GM18907 (cell line): ENCODE measurements at regions not wholly inside any gene's neighbourhood (a gene's known extent, or its start where the extent isn't known, plus 50 kb on each side); places are given as distances from the start of the nearest gene placed in this dataset.

Experiments
- ATAC-seq: cut with Tn5 transposase; IDR thresholded peaks from one replicate; pipeline ENCODE4 v1.9.1; 2021; ENCODE audit warnings: mild to moderate bottlenecking, moderate library complexity; ENCODE audit not compliant: unreplicated experiment

DNA sequence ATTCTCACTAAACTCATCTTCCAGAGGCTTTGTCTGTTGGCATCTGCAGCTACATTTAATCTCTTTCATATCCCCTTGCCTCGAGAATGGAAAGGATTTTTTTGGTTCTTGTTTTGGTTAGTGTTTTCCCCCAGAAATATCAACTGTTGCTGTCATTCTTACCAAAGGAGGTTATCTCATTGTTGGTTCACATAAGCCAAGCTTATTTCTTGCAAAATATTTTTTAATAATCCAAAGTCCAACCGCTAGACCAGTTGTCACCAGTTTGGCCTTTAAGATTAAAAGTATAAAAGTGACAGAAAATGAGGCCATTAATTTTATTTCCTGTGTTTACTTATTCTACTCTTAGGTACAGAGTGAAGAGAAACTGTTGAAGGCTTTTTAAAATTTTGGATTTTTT lies 66.5 kb upstream of the PROX1 start:
- no peak for ATAC-seq

DNA sequence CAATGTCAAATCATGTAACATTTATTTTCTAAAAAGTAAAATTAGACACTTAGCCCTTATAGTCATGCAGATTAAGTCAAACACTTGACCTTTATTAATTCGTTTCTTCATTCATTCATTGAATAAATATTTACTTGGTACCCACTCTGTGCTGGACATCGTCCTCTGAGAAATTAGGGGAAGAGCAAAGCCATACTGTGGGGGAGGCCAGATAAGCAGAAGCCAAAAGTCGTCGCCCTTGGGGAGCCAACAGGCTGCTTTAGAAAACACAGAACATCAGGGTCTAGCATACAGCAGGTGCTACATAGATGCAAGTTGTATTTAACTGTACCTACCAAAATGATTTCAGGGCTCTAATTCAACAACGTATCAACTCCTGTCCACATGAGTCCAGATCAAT lies 66.1 kb upstream of the PROX1 start:
- no peak for ATAC-seq

DNA sequence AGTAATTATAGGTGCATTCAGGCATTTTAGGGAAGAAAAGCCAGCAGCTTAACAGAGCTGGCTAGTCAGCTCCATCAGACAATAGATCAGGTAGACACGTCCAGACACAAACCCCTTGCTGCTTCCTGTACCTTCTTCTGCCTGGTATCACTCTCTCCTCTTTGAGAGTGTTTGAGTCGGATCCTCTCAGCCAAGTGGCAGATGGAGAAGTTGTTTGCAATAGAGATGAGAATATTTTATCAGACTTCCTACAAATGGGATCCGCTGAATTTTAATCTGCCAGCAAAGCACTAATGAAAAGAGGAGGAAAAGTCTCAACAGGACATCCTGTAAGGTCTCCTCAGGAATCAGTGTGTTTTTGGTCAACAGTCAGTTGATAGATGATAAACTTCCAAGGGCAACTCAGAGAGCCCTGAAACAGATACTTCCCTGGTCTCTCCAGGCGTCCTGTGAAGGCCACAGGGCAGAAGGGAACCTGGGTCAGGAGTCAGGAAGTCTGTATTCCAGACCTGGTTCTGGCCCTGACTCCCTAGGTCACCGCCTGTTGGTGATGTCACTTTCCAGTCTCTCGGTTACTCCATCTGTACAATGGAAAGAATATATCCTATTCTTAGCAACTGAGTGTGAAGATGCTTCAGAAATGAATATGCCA lies 62.1 kb upstream of the PROX1 start:
- no peak for ATAC-seq

DNA sequence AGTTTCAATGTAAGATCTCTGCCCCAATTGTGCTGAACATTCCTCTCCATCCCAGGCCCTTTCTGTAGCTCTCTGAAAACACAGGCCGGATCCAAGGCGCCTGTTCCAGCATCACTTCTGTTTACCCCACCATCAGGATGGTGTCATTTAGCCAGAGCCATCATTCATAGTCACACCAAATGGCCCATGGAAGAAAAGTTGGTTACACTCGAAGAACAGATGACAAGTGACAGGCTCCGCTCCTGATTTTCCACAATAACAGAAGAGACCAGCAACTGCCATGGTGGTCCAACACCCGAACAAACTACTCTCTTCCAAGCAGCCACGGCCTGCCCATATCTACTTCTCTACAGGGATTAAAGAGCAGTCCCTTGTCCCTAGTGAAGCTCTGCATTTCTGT lies 59.9 kb upstream of the PROX1 start:
- ATAC-seq, result no peak

DNA sequence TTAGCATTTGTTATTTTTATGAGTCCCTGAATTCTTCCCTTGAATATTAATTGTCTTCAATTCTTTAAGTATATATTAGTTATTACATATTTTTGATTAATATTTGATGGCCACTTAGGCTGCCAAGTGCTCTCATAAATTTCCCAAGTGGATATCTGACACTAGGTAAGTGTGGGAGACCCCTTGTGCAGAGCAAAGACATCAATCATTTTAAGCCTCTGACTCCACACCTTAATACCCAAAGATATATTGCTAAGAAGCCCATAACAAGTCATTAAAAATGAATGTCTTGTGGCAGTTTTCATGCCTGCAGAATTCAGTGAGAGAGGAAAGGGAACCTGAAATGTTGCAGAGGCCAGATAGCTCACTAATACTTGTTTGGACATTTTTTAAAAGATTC lies 58.4 kb upstream of the PROX1 start:
- ATAC-seq, result no peak

DNA sequence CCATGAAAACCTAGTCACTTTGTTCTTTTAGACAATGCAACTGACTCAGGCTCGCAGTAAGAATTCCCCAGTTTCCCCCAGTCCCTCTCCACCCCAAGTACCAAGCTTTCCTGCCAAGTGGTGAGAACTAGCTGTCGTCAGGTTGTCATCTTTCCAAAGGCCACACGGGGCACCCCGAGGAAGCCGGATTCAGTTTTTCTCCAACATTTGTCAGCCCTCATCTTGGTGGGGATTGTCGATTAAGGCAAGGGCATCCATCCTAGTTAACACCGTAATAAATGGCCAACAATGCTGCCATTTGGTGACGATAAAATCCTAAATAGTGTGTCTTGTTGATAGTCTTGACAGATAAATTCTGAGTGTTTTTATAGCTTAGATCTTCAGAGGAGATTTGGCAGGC lies 55.9 kb upstream of the PROX1 start:
- no peak for ATAC-seq

DNA sequence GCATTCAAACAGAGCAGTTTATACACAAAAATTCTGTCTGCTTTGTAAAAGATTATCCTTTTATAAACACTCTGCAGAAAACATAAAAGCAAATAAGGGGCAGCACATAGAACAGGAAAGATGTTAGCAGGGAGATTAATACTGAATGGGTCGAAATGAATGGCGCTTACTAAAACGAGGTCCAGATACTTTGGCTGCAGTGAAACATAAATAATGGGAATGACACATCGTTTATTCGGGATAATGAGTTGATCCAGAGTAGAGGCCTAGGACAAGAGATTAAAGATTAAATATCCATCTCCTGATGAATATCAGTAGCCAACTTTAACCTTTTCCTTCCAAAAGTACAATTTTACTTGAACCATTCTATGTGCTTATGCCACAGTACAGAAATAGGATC lies 54.4 kb upstream of the PROX1 start:
- no peak for ATAC-seq

DNA sequence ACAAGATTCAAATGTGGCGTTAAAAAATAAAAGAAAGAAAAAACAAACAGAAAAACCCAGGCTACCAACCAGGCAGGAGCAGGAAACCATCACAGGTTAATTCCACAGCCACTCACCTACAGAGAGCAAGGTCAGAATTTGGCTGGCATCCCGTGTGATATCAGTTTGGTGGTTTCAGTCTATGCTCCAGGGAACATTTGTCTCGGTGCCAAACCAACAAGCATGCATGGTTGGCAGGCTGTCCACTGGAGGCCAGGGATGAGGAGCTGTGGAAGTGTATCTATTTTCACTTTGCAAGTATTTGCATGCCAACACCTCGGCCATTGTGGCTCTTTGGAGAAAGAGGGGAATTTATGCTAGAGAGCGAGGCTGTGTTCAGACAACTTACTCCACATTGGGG lies 53.1 kb upstream of the PROX1 start:
- no peak for ATAC-seq

DNA sequence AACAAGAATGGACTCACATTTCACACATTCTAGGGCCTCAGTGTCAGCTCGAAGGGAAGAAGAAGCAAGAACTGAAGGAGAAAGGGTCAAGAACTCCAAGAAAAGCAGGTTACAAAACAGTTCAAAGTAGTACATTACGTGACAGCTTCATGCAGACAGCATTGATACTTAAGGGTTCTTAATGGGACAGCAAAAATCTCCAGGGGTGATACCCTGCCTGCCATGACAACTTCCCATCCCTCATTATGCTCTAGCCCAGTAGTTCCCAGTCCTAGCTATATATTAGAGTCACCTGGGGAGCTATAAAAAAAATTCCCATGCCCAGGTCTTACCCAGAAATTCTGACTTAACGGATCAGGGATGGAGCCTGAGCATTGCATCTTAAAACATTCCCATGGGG lies 51.2 kb upstream of the PROX1 start:
- no peak for ATAC-seq
